ENCODE measurements at regions not wholly inside any gene's neighbourhood (a gene's known extent, or its start where the extent isn't known, plus 50 kb on each side); places are given as distances from the start of the nearest gene placed in this dataset.

GRCh38 chr16:86974120-86974519 lies 343.1 kb downstream of the C16orf95 start:
- TF ChIP-seq, protein P1, sequence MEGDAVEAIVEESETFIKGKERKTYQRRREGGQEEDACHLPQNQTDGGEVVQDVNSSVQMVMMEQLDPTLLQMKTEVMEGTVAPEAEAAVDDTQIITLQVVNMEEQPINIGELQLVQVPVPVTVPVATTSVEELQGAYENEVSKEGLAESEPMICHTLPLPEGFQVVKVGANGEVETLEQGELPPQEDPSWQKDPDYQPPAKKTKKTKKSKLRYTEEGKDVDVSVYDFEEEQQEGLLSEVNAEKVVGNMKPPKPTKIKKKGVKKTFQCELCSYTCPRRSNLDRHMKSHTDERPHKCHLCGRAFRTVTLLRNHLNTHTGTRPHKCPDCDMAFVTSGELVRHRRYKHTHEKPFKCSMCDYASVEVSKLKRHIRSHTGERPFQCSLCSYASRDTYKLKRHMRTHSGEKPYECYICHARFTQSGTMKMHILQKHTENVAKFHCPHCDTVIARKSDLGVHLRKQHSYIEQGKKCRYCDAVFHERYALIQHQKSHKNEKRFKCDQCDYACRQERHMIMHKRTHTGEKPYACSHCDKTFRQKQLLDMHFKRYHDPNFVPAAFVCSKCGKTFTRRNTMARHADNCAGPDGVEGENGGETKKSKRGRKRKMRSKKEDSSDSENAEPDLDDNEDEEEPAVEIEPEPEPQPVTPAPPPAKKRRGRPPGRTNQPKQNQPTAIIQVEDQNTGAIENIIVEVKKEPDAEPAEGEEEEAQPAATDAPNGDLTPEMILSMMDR (IDR thresholded peaks at IDR 0.05): no peak
- TF ChIP-seq ZFX (IDR thresholded peaks at IDR 0.05; ENCODE audit: borderline replicate concordance): no peak
- H3K27ac ChIP-seq: no peak overlapping the region

DNA sequence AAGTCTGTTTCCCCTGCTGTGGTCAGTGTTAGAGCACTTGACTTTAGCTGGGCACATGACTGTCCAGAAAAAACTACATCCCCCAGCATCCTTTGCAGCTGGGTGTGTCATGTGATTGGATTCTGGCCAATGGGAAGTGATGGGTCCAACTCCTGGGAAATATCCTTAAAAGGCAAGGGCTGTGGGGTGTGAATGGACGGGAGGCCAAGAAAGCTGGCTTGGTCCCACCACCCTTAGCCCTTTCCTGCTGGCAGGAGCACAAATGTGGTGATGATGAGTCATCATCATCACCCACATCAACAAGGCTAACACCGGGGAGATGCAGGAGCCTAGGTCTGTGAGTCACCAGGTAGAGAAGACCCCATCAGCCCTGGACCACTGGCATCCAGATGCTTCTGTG lies 341.7 kb downstream of the C16orf95 start:
- TF ChIP-seq, protein P1 (IDR thresholded peaks at IDR 0.05): no peak
- TF ChIP-seq ZFX (IDR thresholded peaks at IDR 0.05; ENCODE audit: borderline replicate concordance): no peak
- no peak overlapping the region for H3K27ac ChIP-seq

DNA sequence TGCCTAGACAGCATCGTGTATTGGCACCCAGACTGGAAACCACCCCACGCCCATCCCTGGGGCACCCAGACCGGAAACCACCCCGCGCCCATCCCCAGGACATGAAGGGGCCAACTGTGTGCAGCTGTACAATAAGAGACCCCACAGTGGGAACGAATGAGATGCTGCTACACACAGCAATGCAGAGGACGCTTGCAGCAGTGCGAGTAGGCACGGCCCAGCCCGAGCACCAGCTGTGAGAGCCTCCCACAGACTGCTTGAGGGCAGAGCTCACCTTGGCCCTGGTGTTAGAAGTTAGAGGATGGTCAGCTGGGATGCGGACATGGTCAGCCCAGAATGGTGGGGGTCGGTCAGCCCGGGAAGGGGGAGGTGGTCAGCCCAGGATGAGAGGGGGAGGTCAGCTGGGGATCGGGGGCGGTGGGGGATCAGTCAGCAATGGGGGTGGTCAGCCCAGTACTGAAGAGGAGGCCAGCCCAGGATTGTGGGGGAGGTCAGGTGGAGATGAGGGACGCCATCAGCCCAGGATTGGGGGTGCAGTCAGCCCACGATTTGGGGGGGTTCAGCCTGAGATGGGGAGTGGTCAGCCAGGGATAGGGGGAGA lies 340.0 kb downstream of the C16orf95 start:
- TF ChIP-seq, protein P1 (IDR thresholded peaks at IDR 0.05): no peak
- TF ChIP-seq ZFX (IDR thresholded peaks at IDR 0.05; ENCODE audit: borderline replicate concordance): no peak
- H3K27ac ChIP-seq: no peak overlapping the region

- no peak overlapping the region for H3K27ac ChIP-seq
- TF ChIP-seq ZFX (IDR thresholded peaks at IDR 0.05; ENCODE audit: borderline replicate concordance): no peak
- TF ChIP-seq, protein P1 (IDR thresholded peaks at IDR 0.05): no peak
These were observed 338.7 kb downstream of the C16orf95 start for GRCh38 chr16:86978445-86979030.

- TF ChIP-seq, protein P1 (IDR thresholded peaks at IDR 0.05): no peak
- TF ChIP-seq ZFX (IDR thresholded peaks at IDR 0.05; ENCODE audit: borderline replicate concordance): no peak
- H3K27ac ChIP-seq: no peak overlapping the region
These were observed 338.1 kb downstream of the C16orf95 start for GRCh38 chr16:86979061-86979460.

DNA sequence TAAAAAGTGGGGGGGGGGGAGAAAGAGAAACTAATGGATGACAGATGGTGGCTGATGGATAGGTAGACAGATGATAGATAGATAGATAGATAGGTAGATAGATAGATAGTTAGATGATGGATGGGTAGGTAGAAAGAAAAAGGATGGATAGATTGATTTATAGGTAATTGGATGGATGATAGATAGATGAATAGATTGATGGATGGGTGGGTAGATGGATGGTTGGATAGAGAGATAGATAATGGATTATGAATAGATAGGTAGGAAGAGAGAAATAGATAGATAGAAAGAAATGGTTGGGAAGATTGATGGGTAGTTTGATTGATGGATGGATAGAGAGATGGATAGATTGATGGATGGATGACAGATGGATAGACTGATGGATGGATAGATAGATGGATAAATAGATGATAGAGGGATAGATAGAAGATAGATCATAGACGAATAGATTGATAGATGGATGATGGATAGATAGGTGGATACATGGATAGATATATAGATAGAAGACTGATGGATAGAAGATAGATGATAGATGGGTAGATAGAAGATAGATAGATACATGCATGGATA lies 337.1 kb downstream of the C16orf95 start:
- H3K27ac ChIP-seq: no peak overlapping the region
- no peak for TF ChIP-seq ZFX (IDR thresholded peaks at IDR 0.05; ENCODE audit: borderline replicate concordance)
- TF ChIP-seq, protein P1 (IDR thresholded peaks at IDR 0.05): no peak

DNA sequence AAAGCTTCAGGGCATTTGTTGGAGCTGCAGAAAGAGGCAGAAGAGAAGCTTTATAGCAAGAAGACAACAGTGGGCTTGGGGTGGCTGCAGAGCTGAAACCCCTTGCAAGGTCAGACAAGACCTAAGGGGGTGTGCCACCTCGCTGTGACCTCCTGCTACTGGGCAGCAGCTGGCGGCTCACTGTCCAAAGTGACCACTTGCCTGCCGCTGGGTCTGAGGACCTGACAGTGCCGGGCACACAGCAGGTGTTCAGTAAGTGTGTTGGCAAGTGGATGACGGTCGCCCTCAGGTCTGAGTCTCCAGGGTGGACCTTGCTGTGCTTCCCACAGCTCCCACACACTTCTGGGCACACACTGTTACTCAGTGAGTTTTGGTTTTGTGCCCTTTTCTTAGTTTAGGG lies 336.5 kb downstream of the C16orf95 start:
- no peak overlapping the region for H3K27ac ChIP-seq
- TF ChIP-seq, protein P1 (IDR thresholded peaks at IDR 0.05): no peak
- no peak for TF ChIP-seq ZFX (IDR thresholded peaks at IDR 0.05; ENCODE audit: borderline replicate concordance)

Data from 22Rv1 (cell line).